WI38 (cell line): ENCODE measurements at regions not wholly inside any gene's neighbourhood (a gene's known extent, or its start where the extent isn't known, plus 50 kb on each side); places are given as distances from the start of the nearest gene placed in this dataset.
A peak's percentile ranks its signal among the peaks of the same experiment; 100 is the strongest.

Source experiments
- H3K4me3 ChIP-seq: 2 replicates; pipeline ENCODE4 v1.5.1; 2011; ENCODE audit warnings: low read depth, mild to moderate bottlenecking, control low read depth, low read length
- CTCF ChIP-seq: IDR thresholded peaks from 2 replicates; pipeline ENCODE4 v1.5.1; 2012; ENCODE audit warnings: low read depth, mild to moderate bottlenecking, control low read depth, low read length

- no peak for TF ChIP-seq CTCF
- H3K4me3 ChIP-seq = no peak overlapping the region
Measured at GRCh38 chr20:4533368-4534133, 152.7 kb upstream of the PRNP start.

- TF ChIP-seq CTCF = no peak
- H3K4me3 ChIP-seq = no peak overlapping the region
Measured at GRCh38 chr20:4532772-4533171, 153.5 kb upstream of the PRNP start.

GRCh38 chr20:4524792-4525191 is 161.5 kb upstream of the PRNP start:
- TF ChIP-seq CTCF = no peak
- H3K4me3 ChIP-seq = no peak overlapping the region

- TF ChIP-seq CTCF = no peak
- no peak overlapping the region for H3K4me3 ChIP-seq
Measured at GRCh38 chr20:4524307-4524706, 161.9 kb upstream of the PRNP start.

- TF ChIP-seq CTCF = no peak
- no peak overlapping the region for H3K4me3 ChIP-seq
Measured at GRCh38 chr20:4522310-4522709, 163.9 kb upstream of the PRNP start.

GRCh38 chr20:4521170-4521968 is 164.9 kb upstream of the PRNP start:
- no peak for TF ChIP-seq CTCF
- H3K4me3 ChIP-seq = no peak overlapping the region

- TF ChIP-seq CTCF = peak; percentile 37
- H3K4me3 ChIP-seq = no peak overlapping the region
Measured at GRCh38 chr20:4519534-4519933, 166.7 kb upstream of the PRNP start.
